Right kidney (tissue), 1 donor: ENCODE measurements at regions not wholly inside any gene's neighbourhood (a gene's known extent, or its start where the extent isn't known, plus 50 kb on each side); places are given as distances from the start of the nearest gene placed in this dataset.

ENCODE experiments used
- DNase-seq: peaks from one replicate; pipeline ENCODE4 v3.0.0-alpha.2; 2016

GRCh38 chr4:114180481-114180880, 201.0 kb upstream of the ARSJ start:
- DNase-seq, result no peak

- DNase-seq, result no peak
Measured at GRCh38 chr4:114184901-114185300, 205.5 kb upstream of the ARSJ start.

- no peak for DNase-seq
Measured at GRCh38 chr4:114187592-114187991, 208.1 kb upstream of the ARSJ start.

GRCh38 chr4:114191496-114191895, 212.0 kb upstream of the ARSJ start:
- no peak for DNase-seq

GRCh38 chr4:114192854-114193253, 213.4 kb upstream of the ARSJ start:
- no peak for DNase-seq

GRCh38 chr4:114193624-114194399, 214.4 kb upstream of the ARSJ start:
- no peak for DNase-seq

GRCh38 chr4:114196606-114197005, 217.2 kb upstream of the ARSJ start:
- no peak for DNase-seq

GRCh38 chr4:114200026-114200425, 220.6 kb upstream of the ARSJ start:
- DNase-seq, result no peak

- DNase-seq, result no peak
Measured at GRCh38 chr4:114205261-114205660, 225.8 kb upstream of the ARSJ start.

- no peak for DNase-seq
Measured at GRCh38 chr4:114208574-114209151, 229.2 kb upstream of the ARSJ start.

- no peak for DNase-seq
Measured at GRCh38 chr4:114209584-114209983, 230.1 kb upstream of the ARSJ start.

GRCh38 chr4:114211556-114211955, 232.1 kb upstream of the ARSJ start:
- DNase-seq, result no peak

GRCh38 chr4:114217150-114217817, 237.8 kb upstream of the ARSJ start:
- no peak for DNase-seq

- DNase-seq, result no peak
Measured at GRCh38 chr4:114223580-114223979, 244.1 kb upstream of the ARSJ start.

- DNase-seq, result no peak
Measured at GRCh38 chr4:114225436-114225835, 246.0 kb upstream of the ARSJ start.

- no peak for DNase-seq
Measured at GRCh38 chr4:114226179-114226578, 246.7 kb upstream of the ARSJ start.

- DNase-seq, result no peak
Measured at GRCh38 chr4:114226968-114227760, 247.7 kb upstream of the ARSJ start.

- DNase-seq, result no peak
Measured at GRCh38 chr4:114229706-114230105, 250.3 kb upstream of the ARSJ start.

GRCh38 chr4:114236171-114236769, 256.8 kb upstream of the ARSJ start:
- no peak for DNase-seq

GRCh38 chr4:114237997-114238396, 258.6 kb upstream of the ARSJ start:
- DNase-seq, result no peak

GRCh38 chr4:114249561-114249960, 270.1 kb upstream of the ARSJ start:
- no peak for DNase-seq

- DNase-seq, result no peak
Measured at GRCh38 chr4:114249976-114250375, 270.5 kb upstream of the ARSJ start.
